NT2/D1 (cell line): ENCODE measurements at regions not wholly inside any gene's neighbourhood (a gene's known extent, or its start where the extent isn't known, plus 50 kb on each side); places are given as distances from the start of the nearest gene placed in this dataset.

Experiments
- SUZ12 ChIP-seq: IDR thresholded peaks from 2 replicates; pipeline ENCODE4 v1.6.1; 2011; ENCODE audit not compliant: insufficient read length, insufficient read depth; ENCODE audit errors: extremely low read depth
- YY1 ChIP-seq: IDR thresholded peaks from 2 replicates; pipeline ENCODE4 v1.6.1; 2011; ENCODE audit not compliant: insufficient read length, insufficient read depth
- ZNF274 ChIP-seq: IDR thresholded peaks from 2 replicates; pipeline ENCODE4 v1.6.1; 2011; ENCODE audit warnings: mild to moderate bottlenecking, low read depth, low read length

- no peak for TF ChIP-seq ZNF274
- no peak for TF ChIP-seq SUZ12
- no peak for TF ChIP-seq YY1
Measured at GRCh38 chr16:79991969-79992368, 391.4 kb upstream of the MAF start.
